Inflammatory macrophage (primary cell): ENCODE measurements at regions not wholly inside any gene's neighbourhood (a gene's known extent, or its start where the extent isn't known, plus 50 kb on each side); places are given as distances from the start of the nearest gene placed in this dataset.

Experiments
- DNase-seq, 2 donors: peaks; one replicate each; pipeline ENCODE4 v3.0.0-alpha.2; 2020 to 2022

- DNase-seq, result no peak
Observed at GRCh38 chr3:117736846-117737245, 1027.3 kb downstream of the TUSC7 start.

GRCh38 chr3:117743993-117744392 lies 1034.4 kb downstream of the TUSC7 start:
- no peak for DNase-seq

GRCh38 chr3:117744935-117745334 lies 1035.4 kb downstream of the TUSC7 start:
- no peak for DNase-seq

GRCh38 chr3:117745516-117745915 lies 1035.9 kb downstream of the TUSC7 start:
- DNase-seq, result no peak

DNA sequence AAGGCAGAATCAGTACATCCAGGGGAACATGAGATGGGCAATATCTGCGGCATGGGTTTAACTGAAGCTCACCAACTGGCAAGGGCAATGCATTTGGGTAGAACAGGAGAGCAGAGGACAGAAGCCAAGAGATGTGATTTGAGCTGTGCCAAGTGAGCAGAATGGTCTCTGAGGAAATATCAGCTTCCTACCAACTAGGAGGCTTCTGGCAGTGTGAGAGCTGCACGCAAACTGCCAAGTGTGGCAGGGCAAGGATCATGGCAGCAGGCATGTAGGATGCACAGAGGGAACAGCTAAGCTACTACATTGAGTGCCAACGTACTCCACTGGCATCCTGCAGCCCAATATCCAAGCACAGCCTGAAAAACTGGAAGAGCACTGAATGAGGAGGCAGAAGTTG lies 1036.5 kb downstream of the TUSC7 start:
- DNase-seq, result no peak

DNA sequence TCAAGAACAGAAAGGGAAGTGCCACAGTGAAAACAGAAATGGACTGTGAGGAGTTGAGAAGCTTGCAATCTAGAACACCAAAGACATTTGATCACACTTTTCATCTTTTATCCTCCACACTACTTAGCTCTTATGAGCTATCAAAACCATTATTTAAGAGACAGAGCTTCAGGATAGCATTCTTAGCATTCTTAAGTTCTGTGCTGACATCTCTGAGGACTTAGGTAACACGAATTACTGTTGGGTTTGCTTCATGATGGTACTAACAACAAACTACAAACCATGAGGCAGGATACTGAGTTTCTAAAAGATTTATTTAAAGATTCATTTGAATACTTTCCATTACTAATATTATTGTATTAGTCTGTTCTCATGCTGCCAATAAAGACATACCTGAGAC lies 1038.6 kb downstream of the TUSC7 start:
- DNase-seq, result no peak

- DNase-seq, result no peak
Observed at GRCh38 chr3:117750674-117751269, 1041.2 kb downstream of the TUSC7 start.

GRCh38 chr3:117751651-117752050 lies 1042.1 kb downstream of the TUSC7 start:
- DNase-seq, result no peak

GRCh38 chr3:117752984-117753717 lies 1043.6 kb downstream of the TUSC7 start:
- DNase-seq, result no peak

DNA sequence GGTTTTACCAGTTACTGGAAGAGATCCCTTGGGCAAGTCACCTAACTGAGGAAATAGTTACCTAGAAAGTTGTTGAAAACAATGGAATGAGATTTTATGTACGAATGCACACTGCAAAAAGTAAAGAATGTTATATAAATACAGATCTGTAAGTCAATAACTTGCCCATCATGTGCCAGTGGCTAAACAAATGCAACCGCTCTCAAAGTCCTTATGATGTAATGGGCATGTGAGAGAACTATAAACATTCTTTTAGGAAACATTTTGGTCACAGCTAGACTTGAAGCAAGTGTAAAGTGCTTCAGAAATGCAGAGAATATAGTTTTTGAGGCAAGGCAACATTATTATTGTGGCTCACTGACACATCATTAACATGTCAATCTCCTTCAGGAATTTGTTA lies 1044.5 kb downstream of the TUSC7 start:
- no peak for DNase-seq

DNA sequence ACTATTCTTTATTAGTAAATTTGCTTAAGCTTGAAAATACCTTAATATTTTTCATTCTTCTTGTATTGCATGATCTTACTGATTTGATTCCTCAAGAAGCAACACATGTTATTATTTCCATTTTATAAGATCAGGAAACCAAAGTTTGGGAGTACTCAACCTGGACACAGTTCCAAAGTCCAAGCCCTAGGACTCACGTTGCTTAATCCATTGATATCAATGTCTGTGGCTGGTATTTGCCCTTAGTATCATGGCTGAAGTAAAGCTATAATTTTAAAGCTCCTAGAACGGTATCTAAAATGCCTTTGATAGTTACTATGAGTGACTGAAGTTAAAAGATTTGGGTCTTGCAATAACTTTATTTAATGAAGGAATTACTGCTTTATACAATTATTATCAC lies 1045.3 kb downstream of the TUSC7 start:
- DNase-seq, result no peak

GRCh38 chr3:117756563-117756962 lies 1047.0 kb downstream of the TUSC7 start:
- DNase-seq, result no peak

DNA sequence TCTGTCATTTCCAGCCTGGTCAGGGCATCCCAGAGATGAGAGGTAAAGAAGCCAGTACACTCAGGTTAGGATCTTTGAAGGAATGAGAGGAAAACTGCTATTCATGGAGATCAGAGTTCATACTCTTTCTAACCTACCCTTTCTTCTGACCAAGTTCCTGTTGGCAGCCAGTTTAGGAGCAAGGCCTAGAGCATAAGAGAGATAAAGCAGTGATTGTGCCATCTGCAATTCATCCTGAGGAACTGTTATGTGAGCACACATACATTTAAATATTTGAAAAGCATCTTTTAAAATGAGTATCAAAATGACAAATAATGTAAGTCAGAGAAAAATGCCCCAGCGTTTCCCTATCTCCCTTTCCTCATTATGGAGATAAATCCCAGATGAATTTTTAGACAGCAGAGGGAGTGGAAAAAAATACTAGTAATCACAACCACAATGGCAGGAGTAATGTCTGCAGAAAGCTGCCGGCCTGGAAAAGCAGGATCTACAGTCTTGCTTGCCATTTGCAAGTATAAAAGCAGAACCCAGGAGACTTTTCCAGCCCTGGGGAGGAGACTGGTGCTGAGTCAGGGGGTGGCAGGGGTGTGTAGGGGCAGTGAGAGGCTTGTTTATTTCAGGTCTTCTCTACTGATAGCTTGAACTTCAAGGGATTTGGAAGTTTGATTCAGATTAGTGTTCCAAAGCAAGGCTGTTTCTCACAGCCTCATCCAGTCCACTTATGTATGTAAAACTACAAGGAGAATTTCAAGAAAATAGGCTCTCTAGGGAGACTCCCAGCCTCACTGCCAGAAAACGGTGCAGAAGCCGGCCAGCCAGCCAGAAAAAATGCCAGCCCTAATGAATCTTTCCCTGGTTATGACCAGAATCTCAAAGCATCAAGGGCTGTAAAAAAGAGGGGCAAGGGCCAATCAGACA lies 1052.4 kb downstream of the TUSC7 start:
- no peak for DNase-seq

GRCh38 chr3:117762621-117763037 lies 1053.0 kb downstream of the TUSC7 start:
- DNase-seq, result no peak

- DNase-seq, result no peak
Observed at GRCh38 chr3:117763561-117763960, 1054.0 kb downstream of the TUSC7 start.

DNA sequence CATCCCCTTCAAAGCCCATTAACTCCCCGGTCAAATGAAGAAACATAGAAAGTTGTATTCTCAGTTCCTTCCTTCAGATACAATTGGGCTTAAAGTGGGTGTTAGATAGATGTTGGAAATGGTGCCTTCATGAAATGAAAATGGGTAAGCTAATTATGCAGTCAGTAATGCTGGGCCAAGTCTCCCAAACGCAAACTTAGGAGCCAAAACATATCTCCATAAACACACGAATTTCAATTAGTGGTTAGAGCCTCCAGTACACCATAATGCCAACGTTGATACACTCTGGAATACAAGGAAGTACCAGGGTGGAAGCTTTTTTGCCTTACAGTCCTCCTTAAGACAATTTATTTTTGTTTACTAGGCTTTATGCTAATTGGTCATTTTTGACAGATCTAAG lies 1059.0 kb downstream of the TUSC7 start:
- no peak for DNase-seq

DNA sequence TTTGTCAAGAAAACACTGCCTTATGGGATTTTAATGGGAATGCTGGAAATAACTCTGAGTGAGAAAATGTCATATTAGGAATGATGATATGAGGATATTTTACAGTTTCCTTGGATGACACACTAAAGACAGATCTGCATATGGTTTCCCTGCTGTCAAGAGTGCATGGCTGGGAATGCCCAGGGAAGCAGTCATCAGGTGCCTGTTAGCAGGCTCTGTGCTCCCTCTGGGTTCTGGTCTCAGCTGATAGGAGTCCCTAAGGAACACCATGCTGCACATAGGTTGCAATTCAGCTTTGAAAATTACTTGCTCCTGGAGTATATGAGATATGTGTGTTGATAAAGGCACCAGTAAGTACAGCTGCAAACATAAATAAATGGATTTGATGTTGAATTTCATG lies 1064.6 kb downstream of the TUSC7 start:
- DNase-seq, result no peak

DNA sequence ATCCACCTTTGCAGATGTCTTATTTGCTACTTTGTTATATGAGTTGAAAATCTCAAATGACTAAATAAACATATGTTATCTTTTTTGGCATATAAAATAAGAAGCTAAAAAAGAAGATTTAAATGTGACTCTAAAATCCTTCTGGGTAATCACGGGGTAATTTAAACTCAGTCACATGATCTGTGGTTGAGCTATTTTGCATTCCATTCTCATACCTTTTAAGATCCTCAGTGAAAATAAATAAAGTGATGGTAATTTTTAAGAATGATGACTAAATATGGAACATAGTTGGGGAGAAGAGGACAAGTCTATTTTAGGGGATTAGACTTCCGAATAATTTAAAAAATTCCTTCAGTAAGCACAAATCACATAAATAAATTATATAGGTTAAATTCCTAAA lies 1076.8 kb downstream of the TUSC7 start:
- no peak for DNase-seq

DNA sequence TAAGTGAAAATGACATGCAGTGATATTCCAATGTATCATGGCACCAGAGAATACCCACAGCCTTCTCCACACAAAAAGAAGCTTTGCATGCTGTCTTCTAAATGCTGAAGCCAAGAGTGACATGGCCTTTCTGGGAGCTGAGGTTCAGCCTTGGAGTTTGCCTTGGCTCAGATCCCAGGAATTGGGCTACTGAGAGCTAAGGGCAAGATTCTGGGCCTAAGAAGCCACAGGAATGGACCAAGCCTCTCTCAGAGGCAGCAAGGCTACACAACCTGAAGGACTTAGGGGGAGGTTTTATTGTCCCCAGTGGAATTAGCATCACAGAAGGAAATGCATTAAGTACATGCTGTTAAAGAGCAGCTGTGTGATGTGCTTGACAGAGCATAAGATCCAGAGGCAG lies 1078.5 kb downstream of the TUSC7 start:
- no peak for DNase-seq

DNA sequence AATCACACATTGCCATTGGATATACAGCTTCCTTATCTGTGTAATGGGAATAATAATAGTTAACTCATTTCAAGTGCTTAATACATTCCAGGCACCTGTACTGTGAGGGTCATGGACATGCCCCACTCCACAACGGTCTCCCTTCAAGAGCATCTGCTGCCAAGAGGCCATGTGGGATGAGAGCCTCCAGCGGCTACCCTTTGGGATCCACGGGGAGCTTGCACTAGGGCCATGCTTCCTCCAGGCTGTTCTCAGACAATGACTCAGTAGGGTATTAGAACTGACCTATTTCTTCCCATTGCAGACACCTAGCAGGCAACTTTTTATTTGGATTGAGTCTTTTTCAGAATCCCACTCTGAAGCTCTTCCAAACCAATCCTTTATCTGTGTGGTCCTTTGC lies 1078.9 kb downstream of the TUSC7 start:
- DNase-seq, result no peak

DNA sequence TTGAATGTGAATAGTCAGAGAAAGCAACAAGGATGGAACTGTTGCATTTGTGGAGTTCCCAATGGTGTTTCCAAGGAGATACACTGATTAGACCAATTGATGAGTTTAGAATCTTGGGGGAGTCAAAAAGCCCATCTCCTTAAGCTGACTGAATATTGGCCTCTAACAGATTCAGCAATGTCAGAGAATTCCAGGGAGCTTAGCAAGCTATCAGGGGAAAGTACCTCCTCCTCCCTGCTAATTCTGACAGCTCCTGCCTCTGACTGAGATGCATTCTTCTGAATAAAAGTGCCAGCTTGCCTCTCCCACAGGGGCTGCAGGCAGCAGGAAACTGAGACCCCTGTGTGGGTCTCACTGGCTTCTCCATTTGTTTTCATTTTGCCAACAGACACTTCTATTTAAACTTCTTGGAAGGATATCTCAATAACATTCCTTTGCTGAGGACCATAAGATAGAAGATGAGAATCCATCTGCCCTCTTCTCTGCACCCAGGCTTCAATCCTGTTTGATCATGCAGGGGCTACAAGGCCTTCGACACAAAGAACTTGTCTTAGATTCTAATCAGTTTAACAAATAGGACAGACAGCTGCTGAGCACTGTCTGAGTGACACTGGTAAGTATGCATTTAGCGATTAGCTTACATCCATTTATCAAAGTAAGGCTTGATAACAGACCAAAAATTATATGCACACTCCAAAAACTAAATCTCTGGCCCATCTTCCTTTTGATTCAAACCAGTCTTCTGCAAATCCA lies 1080.8 kb downstream of the TUSC7 start:
- DNase-seq, result no peak

GRCh38 chr3:117793622-117794265 lies 1084.2 kb downstream of the TUSC7 start:
- no peak for DNase-seq
